DMS153 treated with DMSO at 0.1 percent for 48 hours (cell line): ENCODE measurements at regions not wholly inside any gene's neighbourhood (a gene's known extent, or its start where the extent isn't known, plus 50 kb on each side); places are given as distances from the start of the nearest gene placed in this dataset.

Experiments
- DNase-seq: peaks from one replicate; lab custom pipeline; 2025; ENCODE audit not compliant: unreplicated experiment; lab: John Stamatoyannopoulos, UW

DNA sequence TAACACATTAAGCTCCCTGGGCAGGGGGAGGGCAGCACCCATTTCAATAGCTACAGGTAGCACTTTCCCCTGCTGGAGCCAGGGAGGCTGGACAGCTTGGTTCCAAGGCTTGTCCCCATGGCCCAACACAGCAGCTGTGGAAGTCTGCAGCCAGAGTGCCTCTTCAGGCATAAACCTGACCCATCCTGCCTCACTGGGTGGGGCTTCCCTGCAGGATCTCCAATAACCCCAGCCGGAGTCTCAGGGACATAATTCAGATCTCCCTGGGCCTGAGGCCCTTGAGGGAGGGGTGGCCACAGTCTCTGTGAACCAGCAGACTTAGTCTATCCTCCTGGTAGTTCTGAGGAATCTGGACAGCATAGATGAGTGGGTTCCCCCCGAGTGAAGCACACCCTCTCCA lies 1001.9 kb upstream of the CHAC2 start:
- no peak for DNase-seq

DNA sequence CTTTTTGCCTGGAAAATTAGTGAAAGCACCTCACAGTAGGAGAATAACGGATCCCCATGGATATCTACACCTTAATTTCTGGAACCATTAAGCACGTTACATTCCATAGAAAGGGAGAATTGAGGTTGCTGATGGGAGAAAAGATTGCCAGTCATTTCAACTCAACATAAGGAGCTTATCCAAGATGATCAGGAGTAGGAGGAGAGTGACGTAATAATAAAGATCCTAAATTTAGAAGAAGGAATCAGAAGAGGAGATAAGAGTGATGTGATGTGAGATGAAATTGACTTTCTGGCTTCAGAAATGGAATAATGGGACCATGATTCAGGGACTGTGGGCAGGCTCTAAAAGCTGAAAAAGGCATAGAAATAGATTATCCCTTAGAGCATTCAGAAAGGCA lies 1017.8 kb upstream of the CHAC2 start:
- DNase-seq, result no peak

DNA sequence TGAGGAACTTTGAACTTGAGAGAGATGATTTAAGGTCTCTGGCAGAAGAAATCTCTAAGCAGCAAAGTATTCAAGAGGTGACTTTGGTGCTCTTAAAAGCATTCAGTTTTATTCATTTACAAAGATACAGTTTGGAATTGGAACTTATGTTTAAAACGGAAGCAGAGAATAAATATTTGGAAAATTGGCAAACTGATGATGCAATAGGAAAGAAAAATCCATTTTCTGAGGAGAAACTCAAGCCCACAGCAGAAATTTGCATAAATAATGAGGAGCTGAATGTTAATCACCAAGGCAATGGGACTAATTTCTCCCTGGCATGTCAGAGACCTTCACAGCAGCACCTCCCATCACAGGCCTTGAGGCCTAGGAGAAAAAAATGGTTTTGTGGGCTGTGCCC lies 1022.5 kb upstream of the CHAC2 start:
- no peak for DNase-seq

DNA sequence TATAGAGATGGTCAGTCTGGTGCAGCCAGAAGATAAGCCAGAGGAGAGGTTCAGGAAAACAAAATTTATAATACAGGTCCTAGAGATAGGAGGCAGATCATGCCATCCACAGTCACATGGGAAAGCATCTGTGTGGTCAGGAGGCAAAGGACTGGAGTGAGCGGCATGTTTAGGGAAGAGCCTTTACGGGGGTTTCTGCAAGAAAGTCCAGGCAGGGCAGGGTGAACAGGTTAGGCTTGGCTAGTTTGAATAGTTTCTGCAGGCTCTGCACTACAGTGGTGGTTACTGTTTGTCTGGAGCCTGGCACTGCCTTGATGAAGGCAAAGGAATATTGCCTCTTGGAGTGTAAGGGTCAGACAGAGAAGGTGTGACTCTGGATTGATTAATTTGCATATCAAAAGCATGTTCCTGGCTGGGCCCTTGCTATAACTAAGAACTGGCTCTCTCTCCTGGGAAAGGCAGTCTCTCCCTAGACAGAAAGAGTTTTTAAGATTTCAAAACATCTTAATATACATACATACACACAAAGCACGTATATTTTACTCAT lies 1034.7 kb upstream of the CHAC2 start:
- no peak for DNase-seq

DNA sequence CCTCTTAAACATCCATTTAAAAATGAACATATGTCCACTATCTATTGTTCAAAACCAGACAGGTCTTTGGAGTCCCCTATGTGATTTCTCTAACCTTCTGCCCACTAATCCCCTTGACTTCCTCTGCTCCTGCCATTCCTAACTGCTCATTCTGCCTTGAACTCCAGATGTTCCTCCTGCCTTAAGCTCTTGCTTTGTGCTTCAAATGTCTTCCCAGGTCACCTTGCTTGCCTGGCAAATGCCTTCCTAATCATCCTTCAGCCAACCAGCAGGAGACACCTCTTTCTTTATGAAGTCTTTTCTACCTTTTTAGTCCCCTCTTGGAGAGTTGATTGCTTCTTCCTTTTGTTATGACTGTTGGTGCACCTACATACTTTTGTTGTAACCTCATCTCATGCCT lies 1043.0 kb upstream of the CHAC2 start:
- no peak for DNase-seq

DNA sequence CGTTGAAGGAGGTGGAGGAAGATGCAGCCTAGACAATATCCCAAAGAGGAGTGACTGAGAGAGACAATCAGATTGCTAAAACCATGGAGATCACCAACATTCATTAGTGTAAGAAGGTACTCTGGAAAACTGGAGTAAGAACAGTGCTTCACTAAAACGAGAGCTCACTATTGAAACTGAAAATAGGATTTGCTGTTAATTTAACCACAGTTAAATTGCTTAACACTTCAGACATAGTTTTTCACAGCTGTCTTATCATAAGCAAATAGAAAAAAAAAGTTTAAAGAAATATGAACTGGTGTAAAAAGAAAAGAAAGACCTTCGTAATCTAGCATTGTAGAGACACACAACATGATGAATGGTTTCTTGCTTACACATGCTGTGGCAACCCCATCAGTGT lies 1049.8 kb upstream of the CHAC2 start:
- no peak for DNase-seq

DNA sequence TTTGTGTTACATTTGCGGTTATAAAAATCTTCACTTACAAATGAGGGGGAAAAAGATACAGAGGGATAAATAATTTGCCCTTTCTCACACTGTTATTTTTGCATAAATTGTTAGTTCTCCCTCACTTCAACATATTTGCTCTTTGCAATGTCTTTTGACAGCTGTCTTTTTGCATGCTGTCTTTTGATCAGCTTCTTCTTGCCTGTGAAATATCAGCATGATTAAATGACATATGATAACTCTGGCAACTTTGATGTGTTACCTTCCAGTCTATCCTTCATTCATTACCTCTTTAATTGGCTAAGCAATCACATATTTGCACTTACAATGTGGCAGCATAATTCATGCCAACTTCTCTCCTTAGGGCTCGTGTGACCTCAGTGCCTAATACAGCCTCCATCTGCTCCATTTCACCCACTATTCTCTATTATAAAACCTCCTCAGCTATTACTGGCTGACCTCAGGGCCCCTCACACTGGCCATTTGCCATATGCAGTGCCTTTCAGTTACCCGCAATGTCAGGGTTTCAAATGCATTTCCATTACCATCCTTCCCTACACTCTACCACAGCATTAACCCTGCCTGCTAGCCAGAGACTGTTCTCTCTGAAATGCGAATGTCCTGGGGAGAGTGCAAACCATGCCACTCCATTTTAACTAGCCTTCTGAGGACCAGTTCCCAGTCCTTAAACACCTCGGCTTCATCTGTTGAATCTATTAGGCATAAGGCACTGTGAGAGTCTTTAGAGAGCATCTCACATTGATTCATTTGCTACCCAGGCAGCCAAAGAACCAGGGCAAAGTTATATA lies 1056.6 kb upstream of the CHAC2 start:
- no peak for DNase-seq

DNA sequence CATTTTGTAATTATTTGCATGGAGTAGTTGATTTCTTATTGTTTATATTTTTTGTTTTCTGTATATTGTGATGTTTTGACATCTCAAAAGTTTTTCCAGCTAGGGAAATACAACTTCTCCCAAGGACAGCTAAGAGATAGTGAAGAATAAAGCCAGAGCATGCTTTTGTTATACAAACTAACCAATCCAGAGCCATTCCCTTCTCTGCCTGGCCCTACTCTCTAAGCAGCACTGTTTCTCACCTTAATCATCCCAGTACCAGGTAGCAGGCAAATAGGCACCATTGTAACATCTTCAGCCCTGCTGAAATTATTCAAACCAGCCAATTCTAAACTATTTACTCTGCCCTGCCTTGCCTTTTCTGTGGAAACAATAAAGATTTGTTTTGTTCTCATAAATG lies 1063.4 kb upstream of the CHAC2 start:
- DNase-seq, result no peak

DNA sequence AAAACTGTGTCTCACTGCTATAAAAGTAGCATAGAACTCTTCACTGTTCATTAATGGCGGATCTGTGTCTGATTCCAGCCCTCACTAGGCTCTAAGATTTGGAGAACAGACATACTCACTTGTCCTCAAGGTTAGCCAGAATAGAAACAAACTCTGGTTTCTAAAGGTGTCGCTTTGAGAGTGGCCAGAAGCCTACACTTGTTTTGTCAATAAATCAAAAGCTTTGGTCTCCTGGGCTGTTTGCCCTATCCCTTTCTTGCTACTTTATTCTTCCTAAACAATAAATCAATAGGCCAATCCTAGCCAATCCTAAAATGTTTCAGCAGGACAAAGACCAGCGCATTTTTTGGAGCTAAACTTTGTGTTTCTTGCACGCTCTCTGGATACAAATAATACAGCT lies 1064.6 kb upstream of the CHAC2 start:
- no peak for DNase-seq

DNA sequence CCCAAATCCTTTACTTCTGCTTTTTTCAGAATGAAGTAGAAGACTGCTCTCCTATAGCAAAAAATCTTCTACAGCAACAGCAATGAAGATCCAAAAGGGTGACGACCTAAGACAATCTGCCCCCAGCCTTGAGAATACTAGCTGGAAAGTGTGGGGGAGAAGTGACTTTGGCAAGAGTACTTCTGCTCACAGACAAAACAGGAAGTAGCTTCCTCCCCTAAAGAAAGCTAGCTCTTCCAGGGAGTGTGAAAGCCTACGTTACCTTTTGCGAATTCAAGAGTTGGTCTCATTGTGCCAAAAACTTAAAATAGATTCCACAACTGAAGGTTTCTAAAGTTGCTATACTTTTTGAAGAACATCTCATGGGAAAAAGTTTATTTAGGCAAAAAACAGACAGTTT lies 1069.2 kb upstream of the CHAC2 start:
- DNase-seq, result no peak

DNA sequence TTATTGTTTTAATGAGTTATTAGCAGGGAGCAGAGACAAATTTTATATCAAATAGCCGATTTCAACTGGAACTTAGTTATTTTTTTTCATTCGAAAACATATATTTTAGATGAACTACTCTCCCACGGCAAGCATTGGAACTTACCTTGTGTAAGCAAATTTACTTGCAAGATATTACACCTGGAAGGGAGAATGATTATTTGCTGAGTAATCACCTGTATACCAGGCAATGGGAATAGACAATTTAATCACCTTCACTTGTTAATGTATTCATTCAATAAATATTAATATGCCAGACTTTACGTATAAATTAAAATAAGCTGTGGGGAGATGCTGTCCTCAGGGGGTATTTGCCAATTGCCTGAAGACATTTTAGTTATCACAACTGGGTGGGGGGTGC lies 1069.9 kb upstream of the CHAC2 start:
- DNase-seq, result no peak

DNA sequence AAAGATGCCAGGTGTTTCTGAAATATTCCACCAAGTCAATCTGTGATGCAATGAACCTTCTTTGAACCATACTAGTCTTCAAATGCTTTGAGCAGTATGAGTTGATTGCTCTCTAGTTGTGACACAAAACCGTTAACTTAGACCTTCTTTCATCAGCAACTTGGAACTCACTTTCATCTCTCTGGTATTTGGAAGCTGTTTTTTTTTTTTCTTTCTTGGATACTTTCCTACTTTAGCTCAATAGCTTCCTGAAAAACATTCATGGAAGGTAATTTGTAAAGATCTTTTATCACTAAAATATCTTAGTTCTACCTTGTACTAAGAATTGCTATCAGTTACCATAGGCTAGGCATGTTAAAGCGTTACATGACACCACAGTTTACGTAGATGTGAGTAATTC lies 1071.9 kb upstream of the CHAC2 start:
- DNase-seq, result no peak

DNA sequence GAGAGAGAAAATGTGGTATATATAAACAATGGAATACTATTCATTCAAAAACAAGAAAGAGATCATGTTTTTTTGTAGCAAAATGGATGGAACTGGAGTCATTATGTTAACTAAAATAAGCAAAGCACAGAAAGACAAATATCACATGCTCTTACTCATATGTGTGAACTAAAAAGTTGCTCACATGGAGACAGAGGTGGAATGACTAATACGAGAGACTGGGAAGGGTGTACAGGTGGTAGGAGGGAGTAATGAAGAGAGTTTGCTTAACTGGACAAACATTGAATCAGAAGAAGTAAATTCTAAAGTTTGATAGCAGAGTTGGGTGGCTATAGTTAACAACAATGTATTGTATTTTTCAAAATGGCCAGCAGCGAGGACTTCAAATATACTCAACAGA lies 1080.7 kb upstream of the CHAC2 start:
- DNase-seq, result no peak

DNA sequence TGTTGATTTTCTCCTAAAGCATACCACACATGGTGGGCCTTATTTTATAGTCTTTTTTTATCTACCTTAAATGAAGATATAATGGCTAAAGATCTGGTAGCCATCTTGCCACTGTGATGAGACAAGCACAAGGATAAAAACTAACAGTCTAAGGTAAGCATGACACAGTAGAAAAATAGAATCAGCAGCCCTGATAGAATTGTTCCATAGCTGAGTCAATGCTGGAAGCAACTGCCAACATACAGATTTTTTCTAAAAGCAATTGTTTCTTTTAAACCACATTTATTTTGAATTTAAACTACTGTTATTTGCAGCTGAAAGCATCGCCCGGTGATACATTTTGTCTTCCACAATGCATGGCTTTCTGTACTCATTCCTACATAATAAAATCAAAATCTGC lies 1091.5 kb upstream of the CHAC2 start:
- DNase-seq, result no peak

DNA sequence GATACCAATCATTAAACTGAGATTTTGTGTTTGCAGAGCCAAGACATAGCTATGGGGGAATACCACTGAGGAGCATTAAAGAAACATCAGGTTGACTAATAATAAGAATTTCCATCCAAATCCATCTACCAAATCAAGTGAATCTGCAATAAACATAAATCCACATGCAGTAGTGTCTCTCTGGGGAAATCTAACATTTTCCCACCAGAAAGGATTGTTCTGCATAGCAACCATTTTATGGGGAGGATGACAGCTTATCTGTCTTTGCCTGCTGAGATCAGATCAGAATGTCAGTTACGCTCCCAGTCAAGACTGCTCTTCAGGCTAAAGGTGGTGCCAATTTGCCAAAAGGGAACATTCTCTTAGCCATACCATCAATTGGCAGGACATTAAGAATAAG lies 1098.9 kb upstream of the CHAC2 start:
- DNase-seq, result no peak

DNA sequence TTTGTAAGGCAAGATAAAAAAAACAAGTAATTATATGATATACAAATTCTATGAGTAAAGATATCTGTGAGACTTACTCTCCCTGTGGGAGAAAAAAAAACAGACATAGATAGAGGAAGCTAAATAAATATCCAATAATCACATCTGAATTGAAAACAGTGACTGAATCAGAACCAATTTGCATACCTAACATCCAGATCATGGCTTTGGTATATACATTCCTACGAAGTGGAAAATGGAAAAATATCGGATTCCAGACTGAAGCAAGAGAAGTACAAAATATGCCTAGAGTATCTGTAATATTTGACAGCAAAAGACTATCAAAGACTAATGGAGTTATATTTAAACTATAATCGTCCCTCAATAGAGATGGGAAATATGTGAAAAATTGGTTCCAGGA lies 1108.1 kb upstream of the CHAC2 start:
- DNase-seq, result no peak

DNA sequence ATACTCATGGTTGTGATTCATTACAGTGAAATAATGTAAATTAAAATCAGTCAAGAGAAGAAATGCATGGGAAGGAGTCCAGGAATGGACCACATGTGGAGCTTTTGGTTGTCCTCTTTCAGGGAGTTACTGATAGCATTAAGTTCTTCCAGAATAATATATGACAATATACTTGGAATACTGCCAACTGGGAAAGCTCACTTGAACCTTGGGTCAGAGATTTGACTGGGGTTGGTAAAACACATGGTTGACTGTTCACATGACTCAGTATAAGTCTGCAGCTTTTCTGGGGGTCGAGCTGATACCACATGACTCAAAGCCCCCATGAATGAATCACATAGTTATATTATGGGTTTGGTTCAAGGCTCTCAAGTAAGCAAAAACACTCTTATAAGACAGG lies 1109.0 kb upstream of the CHAC2 start:
- DNase-seq, result no peak

DNA sequence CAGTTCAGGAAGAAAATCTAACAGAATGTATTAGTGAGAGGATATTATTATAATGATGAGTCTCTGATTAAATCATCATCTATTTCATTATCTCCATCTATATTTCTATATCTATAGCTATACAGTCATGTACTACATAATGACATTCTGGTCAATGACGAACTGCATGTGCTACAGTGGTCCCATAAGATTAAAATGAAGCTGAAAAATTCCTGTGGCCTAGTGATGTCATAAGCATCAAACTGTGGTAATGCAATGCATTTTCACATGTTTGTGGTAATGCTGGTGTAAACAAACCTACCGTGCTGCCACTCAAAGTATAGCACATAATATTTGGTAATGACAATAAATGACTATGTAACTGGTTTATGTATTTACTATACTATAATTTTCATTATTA lies 1127.9 kb upstream of the CHAC2 start:
- DNase-seq, result no peak

DNA sequence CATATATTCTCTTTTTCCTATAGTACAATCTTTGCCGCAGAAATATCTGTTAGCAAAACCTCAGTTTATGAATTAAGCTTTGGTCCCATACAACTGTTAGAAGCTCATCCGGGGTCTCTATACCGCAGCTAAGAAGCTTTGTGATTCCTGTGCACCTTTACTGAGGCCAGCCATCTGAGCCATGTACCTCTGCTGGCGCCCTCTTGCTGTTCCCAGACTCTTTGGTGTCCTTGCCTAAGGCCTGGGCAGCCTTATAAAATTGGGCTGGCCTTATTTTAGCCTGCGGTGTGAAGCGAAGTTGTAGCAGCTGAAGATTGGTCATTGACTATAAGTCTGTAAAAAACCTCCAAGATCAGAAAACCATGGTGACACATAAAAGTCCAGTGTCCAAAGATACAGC lies 1135.1 kb upstream of the CHAC2 start:
- DNase-seq, result no peak

DNA sequence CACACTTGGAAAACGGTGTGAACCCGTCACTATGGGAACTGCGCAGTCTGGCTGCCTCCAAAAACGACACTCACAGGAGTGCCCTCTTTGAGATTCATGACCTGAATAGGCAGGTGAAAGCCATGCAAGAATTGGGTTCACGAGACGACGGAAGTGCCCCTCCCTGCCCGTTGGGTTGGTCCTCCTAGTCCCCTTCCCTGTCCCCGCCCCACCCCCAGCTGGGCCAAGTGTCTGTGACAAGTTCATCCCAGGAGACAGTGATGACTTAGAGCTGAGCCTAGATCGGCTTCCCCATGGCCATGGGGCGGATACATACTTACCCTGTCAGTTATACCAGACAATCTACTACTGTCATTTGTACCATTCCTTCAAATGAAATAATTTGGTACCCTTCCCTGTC lies 1137.7 kb upstream of the CHAC2 start:
- no peak for DNase-seq

DNA sequence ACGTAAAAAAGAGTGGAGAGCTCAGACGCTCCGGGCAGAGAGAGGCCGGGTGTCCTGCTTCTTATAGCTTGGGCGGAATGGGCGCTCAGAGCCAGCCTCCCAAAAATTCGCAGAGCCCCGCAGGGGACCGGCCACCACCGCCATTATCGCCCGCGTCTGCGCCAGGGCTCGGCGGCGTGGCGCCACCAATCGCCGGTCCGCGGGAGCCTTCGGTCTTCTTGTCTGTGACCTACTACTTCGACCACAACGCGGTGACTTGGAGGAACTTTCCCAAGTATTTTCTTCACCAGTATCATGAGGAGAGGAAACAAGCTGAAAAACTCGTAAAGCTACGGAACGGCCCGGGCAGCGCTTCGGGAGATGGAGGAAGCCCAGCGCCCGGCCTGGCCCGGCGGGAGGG lies 1138.1 kb upstream of the CHAC2 start:
- no peak for DNase-seq

DNA sequence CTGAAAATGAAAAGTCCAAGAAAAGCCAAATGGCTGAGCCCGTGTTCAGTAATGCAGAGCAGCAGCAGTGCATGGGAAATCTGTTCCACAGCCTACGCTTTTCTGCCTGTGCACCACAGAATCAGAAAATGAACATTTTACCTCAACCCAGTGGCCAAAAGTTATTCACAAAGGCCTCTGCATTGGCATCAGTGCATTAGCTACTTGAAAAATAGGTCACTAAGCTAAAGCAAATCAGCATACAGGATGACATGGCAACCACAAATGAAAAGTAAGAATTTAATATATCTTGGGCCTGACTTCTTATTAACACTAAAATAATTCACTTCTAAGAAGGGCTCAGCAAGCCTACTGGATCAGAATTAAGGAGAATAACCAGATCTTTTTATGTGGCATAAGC lies 1145.3 kb upstream of the CHAC2 start:
- DNase-seq, result no peak

DNA sequence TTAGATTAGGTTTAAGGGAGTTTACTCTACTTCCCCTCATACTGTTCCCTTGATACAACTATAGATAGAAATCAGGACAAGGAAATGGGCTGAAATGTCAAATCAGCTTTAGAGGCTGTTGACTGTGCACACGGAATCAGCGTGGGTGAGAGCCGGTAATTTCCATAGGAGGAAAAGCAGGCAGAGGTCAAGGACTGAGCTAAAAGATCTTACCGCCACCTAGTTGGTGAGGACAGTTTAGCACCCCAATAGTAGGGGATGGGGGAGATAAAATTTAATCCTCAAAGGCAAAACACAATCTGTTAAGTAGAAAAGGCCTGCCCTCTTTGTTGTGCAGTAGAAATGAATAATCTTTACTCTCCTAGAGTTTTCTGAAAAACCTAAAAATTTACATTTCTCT lies 1154.5 kb upstream of the CHAC2 start:
- DNase-seq, result no peak
